Parathyroid adenoma (tissue), 2 donors: ENCODE measurements at regions not wholly inside any gene's neighbourhood (a gene's known extent, or its start where the extent isn't known, plus 50 kb on each side); places are given as distances from the start of the nearest gene placed in this dataset.

Source experiments
- H2AFZ ChIP-seq: fragments of 300-600 bp; sonication (generic); one replicate; pipeline ENCODE4 v1.7.0; 2017; ENCODE audit warnings: antibody characterized with exemption, mild to moderate bottlenecking
- H3K27ac ChIP-seq: fragments of 300-600 bp; sonication (generic); one replicate; pipeline ENCODE4 v1.7.0; 2017
- H3K27me3 ChIP-seq: fragments of 300-600 bp; sonication (generic); one replicate; pipeline ENCODE4 v1.7.0; 2017; ENCODE audit warnings: low read length; ENCODE audit not compliant: control insufficient read depth, insufficient read depth
- H3K36me3 ChIP-seq: fragments of 300-600 bp; sonication (generic); one replicate; pipeline ENCODE4 v1.7.0; 2017; ENCODE audit warnings: low read length; ENCODE audit not compliant: control insufficient read depth, insufficient read depth
- H3K4me1 ChIP-seq: fragments of 300-600 bp; sonication (generic); one replicate; pipeline ENCODE4 v1.7.0; 2017; ENCODE audit warnings: control low read depth
- H3K4me2 ChIP-seq: fragments of 300-600 bp; sonication (generic); one replicate; pipeline ENCODE4 v1.7.0; 2017; ENCODE audit warnings: low read length
- H3K4me3 ChIP-seq: fragments of 300-600 bp; sonication (generic); one replicate; pipeline ENCODE4 v1.7.0; 2017; ENCODE audit warnings: low read depth, low read length
- H3K79me2 ChIP-seq: fragments of 300-600 bp; sonication (generic); one replicate; pipeline ENCODE4 v1.7.0; 2017; ENCODE audit warnings: control low read depth
- H3K9ac ChIP-seq: fragments of 300-600 bp; sonication (generic); one replicate; pipeline ENCODE4 v1.7.0; 2017; ENCODE audit warnings: mild to moderate bottlenecking
- H3K9me3 ChIP-seq: fragments of 300-600 bp; sonication (generic); one replicate; pipeline ENCODE4 v1.7.0; 2017; ENCODE audit warnings: low read length; ENCODE audit not compliant: control insufficient read depth
- TF ChIP-seq, protein P1 (sequence below): fragments of 300-600 bp; sonication (generic); IDR thresholded peaks from one replicate; pipeline ENCODE4 v1.7.0; 2017; ENCODE audit warnings: antibody characterized with exemption, mild to moderate bottlenecking
- donor health status: primary hyperparathyroidism.

DNA sequence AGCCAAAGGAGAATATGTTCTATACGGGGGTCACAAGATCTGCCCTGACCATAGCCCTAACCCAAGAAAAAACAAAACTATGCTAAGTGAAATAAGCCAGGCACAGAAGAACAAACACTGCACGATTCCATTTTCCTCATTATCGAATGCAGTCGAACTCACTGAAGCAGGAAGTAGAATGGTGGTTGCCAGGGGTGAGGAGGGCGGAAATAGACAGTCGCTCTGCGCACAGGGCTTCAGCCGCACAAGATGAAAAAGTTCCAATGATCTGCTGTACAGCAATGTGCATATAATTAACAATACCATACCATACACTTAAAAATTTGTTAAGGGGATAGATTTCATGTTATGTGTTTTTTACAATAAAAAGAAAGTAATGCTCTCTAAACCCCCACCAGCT is 257.7 kb downstream of the TXNL1 start:
- Histone ChIP-seq H3K4me3 (no peak overlapping the region), H3K79me2 (no peaks in the 10 kb centered on the region), H3K36me3 (no peaks in the 10 kb centered on the region), H2AFZ (no peak overlapping the region), H3K9ac (no peak overlapping the region), H3K4me1 (no peaks in the 10 kb centered on the region), H3K27me3 (no peaks in the 10 kb centered on the region), H3K9me3 (no peaks in the 10 kb centered on the region), H3K27ac (no peak overlapping the region), H3K4me2 (no peak overlapping the region)
- TF ChIP-seq, protein P1, sequence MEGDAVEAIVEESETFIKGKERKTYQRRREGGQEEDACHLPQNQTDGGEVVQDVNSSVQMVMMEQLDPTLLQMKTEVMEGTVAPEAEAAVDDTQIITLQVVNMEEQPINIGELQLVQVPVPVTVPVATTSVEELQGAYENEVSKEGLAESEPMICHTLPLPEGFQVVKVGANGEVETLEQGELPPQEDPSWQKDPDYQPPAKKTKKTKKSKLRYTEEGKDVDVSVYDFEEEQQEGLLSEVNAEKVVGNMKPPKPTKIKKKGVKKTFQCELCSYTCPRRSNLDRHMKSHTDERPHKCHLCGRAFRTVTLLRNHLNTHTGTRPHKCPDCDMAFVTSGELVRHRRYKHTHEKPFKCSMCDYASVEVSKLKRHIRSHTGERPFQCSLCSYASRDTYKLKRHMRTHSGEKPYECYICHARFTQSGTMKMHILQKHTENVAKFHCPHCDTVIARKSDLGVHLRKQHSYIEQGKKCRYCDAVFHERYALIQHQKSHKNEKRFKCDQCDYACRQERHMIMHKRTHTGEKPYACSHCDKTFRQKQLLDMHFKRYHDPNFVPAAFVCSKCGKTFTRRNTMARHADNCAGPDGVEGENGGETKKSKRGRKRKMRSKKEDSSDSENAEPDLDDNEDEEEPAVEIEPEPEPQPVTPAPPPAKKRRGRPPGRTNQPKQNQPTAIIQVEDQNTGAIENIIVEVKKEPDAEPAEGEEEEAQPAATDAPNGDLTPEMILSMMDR, result no peak

DNA sequence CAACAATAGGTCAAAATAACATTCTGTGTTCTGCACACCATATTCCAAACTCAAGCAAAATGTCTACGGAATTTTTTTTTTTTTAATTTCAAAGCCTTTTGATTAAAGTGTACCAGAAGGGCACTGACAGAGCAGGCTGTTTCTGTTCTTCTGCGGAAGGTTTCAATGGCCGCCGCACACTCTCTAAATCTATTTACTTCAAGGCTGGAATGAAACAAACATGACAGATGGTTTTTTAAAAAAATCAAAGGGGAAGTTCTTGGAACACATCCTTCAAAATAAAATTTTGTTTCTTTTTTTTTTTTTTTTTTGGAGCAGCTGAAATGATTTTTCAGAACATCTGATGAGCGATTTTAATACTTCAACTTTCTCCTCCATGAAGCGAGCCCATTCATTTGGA is 259.1 kb downstream of the TXNL1 start:
- Histone ChIP-seq H3K27ac (no peak overlapping the region), H3K4me3 (no peak overlapping the region), H3K9me3 (no peaks in the 10 kb centered on the region), H3K79me2 (no peaks in the 10 kb centered on the region), H3K36me3 (no peaks in the 10 kb centered on the region), H3K27me3 (no peaks in the 10 kb centered on the region), H3K9ac (no peak overlapping the region), H3K4me2 (no peak overlapping the region), H3K4me1 (no peaks in the 10 kb centered on the region), H2AFZ (no peak overlapping the region)
- TF ChIP-seq, protein P1, result no peak

DNA sequence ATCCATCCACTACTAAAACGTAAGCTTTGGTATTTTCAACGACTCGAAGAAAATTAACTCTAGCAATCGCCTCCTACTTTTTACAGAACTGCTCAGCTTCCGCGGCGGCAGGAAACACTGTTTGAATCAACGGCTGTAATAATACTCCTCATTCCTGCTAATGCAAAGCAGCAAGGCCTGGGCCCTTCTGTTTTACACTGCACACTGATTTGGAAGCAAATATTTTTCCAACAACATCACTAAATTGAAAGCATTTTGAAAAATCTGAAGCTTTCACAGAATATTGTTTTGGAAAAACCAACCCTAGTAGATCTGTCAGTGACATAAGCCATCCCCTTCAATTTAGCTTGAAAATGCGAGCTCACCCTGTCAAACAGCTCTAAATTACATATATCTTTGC is 261.2 kb downstream of the TXNL1 start:
- Histone ChIP-seq H3K4me1 (no peaks in the 10 kb centered on the region), H3K27me3 (no peaks in the 10 kb centered on the region), H2AFZ (no peak overlapping the region), H3K79me2 (no peaks in the 10 kb centered on the region), H3K4me3 (no peak overlapping the region), H3K4me2 (no peak overlapping the region), H3K9ac (no peak overlapping the region), H3K36me3 (no peaks in the 10 kb centered on the region), H3K27ac (no peak overlapping the region), H3K9me3 (no peaks in the 10 kb centered on the region)
- TF ChIP-seq, protein P1, result no peak

DNA sequence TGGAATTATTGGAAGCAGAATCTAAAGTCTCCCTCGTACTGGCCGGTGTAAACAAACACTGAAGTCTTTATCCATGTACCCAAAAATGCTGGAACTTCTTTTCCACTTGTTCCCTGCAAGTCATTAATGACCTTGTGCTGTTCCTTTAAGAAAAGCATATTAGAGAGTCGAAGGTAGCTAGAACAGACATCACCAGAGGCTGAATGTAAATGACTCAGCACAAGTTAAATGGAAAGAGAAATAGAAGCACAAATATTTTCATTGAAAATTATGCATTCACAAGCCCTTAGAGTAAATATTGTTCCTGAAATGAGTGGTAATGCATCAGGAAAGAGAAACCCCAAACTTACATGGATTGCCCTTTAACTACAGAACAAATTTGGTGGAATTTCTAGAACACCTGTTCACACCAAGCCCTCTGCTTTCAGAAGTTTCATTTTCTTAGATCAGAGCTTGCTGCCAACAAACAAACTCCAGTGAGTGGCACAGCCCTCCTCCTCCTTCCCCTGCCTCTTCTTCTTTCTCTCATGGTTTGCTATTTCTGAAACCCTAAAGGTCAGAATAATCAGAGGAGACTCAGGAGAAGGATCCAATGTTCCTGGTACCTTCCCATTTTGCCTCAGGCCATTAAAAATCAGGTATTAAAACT is 264.3 kb downstream of the TXNL1 start:
- H2AFZ ChIP-seq, result no peak overlapping the region
- H3K27me3 ChIP-seq, result no peaks in the 10 kb centered on the region
- H3K79me2 ChIP-seq, result no peaks in the 10 kb centered on the region
- H3K4me2 ChIP-seq, result no peak overlapping the region
- H3K9ac ChIP-seq, result no peak overlapping the region
- no peaks in the 10 kb centered on the region for H3K36me3 ChIP-seq
- TF ChIP-seq, protein P1, result no peak
- H3K4me1 ChIP-seq, result no peaks in the 10 kb centered on the region
- no peak overlapping the region for H3K4me3 ChIP-seq
- H3K27ac ChIP-seq, result no peak overlapping the region
- no peaks in the 10 kb centered on the region for H3K9me3 ChIP-seq

DNA sequence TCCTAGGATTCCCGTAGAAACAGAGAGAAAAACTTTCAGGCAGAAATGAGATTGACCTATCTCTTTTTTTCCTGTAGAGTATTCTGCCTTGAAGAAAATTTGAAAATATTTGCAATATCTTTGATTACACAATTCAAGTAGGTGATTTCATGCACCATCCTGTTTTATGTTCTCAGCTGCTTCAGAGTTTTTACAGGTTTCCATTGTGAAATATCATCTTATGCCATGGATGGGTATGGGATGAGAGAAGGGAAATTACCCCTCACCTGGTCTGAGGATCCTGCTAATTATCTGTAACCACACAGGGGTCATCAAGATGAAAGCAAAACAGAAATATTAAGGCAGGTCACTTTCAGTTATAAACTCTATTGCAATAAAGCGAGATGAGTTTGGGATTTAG is 264.8 kb downstream of the TXNL1 start:
- Histone ChIP-seq H2AFZ (no peak overlapping the region), H3K27ac (no peak overlapping the region), H3K9ac (no peak overlapping the region), H3K4me1 (no peaks in the 10 kb centered on the region), H3K79me2 (no peaks in the 10 kb centered on the region), H3K27me3 (no peaks in the 10 kb centered on the region), H3K9me3 (no peaks in the 10 kb centered on the region), H3K4me3 (no peak overlapping the region), H3K36me3 (no peaks in the 10 kb centered on the region), H3K4me2 (no peak overlapping the region)
- TF ChIP-seq, protein P1, result no peak
